GDM1 (cell line): ENCODE measurements at regions not wholly inside any gene's neighbourhood (a gene's known extent, or its start where the extent isn't known, plus 50 kb on each side); places are given as distances from the start of the nearest gene placed in this dataset.

Experiments used
- DNase-seq: peaks from one replicate; lab custom pipeline; 2025; lab: John Stamatoyannopoulos, UW

DNA sequence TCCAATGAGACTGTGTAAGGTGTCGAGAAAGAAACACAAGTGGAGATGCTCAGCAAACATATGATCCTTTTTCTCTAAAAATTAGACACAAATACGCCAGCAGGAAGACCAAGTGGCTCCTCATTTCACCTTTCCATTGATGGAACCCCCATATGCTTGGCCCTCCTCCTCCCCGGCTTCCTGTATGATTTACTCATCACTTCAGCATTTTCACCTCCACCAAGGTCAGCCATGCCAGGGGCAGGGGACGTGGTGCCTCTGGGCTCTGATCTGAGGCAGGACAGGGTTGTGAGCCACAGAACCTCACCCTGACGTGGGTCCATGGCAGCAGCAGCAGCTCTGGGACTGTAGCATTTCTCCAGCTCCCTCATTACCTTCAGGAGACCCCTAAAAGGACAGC, 116.8 kb upstream of the PFKP start:
- no peak for DNase-seq

DNA sequence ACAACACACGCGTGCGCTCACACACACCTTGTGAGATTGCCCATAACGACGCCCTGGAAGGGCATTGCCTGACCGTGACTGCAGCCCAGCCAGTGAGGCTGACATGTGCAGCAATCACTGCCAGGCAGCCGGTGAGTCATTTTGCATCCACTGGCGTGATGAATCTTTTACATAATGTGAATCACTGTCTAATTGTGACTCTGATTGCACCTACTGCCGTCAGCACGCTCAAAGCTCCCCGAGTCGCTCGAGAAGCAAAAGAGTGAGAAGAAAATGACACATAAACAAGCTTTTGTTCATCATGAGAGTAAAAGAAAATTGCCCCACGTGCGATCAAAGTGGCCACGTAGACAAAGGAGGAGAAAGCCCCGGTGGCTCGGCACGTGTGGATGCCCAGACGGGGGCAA, 117.4 kb upstream of the PFKP start:
- DNase-seq, result no peak

DNA sequence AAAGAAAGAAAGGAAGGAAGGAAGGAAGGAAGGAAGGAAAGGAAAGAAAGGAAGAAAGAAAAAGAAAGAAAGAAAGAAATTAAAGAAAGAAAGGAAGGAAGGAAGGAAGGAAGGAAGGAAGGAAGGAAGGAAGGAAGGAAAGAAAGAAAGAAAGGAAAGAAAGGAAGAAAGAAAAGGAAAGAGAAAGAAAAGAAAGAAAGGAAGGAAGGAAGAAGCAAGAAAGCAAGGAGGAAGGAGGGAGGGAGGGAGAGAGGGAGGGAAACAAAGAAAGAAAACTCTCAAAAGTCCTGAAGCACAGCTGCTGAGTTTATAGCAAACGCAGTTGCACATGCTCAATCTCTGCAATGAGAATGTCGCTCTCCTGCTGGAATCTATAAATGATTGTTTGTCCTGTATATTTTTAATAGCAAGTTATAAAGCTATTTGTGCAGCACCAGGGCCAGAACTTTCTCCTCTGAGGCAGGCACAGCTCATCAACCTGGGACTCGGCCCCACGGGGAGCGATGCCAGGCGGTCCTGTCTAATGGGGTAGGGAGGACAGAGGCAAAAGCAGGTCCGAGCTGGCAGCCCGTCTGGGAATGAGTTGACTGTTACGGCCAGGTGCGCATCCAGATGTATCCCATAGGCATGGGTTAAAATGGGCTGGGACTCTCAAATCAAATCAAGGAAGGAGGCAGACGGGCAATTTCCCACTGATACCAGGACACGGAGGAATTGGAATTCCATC, 118.0 kb upstream of the PFKP start:
- DNase-seq, result no peak

DNA sequence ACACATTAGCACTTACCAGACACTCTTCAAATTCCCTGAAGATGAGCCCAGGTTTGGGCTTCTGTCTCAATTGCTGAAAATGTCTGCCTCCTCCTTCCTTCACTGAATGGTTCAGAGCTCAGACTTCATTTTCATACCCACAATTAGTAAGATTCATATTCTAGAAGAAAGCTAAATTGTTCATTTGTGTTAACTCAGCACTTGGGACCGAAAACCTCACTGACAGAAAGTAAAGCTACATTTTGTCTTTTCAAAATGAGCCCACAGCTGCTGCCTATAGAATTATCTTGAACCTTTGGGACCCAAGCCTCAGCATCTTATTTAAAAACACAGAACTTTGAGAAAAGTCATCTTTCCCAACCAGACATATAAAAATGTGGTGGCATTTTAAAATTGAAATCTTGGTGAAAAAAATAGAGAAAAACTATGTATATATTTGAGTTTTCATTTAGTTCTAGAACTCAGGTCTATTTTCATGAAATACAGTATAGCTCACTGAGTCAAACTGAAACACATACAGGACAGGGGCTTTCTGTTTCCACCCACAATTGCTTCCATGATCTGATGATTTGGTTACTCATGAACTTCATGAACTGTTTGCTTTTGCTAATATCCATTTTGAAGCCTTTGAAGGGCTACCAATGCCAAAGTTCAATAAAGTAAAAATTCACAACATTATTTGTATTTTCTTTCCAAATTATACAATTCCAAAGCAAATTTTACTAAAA, 119.1 kb upstream of the PFKP start:
- DNase-seq, result no peak

DNA sequence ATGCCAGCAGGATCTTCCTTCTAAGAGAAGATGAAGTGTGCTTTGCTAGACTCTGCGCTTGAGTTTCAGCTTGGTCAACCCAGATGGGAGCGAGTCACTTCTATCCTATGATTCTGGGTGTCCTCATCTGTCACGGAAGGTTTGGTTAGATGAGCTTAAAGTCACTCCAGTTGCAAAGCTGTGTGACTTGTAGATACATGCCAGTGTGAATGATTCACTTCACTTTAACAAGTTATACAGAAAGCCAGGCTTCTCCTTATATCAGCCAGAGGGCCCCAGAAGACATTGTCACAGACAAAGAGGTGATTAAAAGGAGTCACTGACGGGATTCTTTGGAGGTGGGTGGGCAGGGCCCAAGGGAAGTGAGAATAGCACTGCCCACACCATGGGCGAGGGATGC, 122.6 kb upstream of the PFKP start:
- no peak for DNase-seq

DNA sequence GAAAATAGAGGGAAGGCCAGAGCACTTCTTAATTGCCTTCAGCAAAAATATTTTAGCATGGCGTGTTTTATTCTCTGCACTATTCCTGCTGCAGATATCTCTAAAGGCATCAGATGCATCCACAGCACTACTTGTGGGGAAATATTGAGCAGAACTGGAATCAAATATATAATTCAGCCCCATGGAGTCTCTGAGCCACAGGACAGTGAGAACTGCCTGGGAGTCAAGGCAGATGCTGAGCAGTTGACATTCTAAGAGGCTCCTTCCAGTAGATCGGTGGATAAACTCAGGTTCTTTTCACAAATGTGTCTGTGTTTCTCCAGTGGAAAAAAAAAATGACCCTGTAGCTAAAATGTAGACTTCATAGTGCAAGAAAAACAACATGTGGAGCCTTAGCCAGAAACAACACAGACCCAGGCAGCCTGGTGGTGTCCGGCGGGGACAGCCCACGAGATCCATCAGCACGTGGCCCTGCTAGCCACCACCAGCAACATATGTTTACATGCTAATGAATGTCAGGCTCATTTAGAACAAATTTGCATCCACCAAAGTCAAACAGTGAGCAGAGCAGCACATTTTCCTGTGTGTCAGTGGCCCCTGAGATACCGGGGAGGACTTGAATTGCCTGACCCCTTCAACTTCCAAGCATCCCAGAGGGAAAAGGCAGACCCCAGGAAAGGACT, 123.3 kb upstream of the PFKP start:
- no peak for DNase-seq

DNA sequence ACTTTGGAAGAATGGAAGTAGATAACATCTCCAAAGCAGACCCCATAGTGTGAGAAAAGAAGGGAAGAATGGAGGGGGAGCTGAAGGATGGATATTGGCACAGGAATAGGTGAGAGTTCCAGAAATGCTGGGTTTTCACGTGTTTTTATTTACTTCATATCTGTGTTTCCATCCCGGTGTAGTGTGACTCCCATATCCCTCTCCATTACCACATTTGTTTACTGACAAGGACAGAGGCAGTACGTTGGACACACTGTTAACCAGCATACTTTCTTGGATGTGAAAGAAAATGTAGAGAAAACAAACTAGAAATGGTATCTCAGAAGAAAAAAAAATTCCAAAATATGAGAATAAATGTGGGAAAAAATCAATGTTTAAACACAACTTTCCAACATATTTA, 124.4 kb upstream of the PFKP start:
- no peak for DNase-seq

DNA sequence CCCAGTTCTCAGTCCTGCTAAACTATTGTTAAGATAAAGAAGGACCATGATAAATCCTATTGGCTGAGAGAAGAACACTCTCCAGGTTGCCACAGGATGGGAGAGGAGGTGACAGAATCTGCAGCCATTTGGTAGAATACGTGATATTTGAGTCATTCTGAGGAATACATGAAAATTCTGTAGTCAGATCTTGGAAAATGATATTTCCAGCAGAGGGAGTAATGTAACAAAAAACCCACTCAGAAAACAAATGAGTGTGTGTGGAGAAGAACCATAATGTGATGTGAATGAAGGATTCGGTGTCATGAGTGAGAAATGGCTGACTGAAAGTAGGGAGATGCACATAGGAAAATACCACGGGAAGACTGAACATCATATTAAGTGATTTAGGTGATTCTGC, 128.5 kb upstream of the PFKP start:
- DNase-seq, result no peak

DNA sequence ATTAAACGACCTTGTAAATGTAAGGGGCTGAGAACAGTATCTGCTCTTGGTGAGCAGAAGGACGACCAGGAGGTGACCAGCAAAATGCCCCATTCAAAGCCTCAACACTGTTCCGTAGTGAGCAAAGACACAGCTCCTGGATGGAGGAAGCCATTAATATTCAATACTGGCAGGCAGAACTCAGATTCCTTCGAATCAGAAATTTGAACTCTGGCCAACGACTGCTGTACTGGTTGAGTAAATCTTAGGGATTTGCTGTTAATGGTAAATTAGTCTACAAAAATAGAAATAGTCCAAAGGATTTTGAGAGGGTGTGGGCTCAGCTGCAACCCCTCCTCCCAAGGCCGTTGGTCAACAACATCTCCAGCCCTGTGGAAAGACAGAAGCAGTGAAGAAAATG, 130.5 kb upstream of the PFKP start:
- no peak for DNase-seq

DNA sequence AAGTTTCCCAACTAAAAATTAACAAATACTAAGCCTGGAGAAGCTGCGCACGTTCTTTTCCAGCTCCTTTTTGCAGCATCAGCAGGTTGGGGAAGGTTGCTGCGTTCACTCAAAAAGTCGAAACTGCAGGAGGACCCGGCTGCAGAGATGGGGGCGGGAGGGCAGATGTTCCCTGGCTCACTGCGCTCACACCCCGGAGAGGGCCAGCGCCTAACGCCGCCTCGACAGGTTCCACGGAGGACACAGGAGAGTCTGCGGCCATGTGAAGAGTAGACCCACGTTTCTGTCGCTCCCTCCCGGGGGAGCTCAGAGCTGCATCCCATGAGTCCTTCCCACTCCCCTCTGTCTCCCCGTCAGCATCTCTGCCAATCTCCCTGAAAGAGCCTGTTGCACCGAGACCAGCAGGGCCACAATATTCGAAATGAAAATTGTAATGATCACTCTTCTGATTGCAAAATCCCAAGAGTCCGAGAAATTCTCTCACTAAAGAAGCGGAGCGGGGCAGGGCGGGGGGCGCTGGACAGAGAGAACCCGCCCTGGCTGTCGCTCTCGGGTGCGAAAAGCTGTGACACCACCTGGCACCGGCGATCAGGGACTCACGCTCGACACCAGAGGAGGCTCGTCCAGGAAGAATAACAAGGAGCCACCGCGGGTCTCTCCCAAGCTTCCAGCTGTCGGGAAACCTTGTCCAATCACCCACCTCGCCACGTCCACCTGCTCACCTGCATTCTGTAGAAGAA, 131.5 kb upstream of the PFKP start:
- DNase-seq, result no peak

DNA sequence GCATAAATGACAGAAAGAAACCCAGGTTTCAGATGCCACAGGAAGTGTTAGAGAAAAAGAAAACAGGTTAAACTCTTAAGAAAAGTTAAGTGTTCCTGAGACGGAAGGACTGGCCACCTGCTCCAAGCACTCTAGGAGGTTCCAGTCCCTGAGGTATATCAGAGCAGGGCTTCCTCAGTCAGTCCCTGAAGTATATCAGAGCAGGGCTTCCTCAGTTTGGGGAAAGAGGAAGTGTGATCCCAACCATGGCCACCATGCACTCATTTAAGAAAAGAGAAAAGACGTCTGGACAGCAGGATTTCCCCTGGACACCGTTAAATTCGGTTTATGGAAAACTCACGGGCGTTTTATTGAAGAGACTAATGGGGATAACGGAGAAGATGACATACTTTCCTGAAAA, 133.4 kb upstream of the PFKP start:
- no peak for DNase-seq

DNA sequence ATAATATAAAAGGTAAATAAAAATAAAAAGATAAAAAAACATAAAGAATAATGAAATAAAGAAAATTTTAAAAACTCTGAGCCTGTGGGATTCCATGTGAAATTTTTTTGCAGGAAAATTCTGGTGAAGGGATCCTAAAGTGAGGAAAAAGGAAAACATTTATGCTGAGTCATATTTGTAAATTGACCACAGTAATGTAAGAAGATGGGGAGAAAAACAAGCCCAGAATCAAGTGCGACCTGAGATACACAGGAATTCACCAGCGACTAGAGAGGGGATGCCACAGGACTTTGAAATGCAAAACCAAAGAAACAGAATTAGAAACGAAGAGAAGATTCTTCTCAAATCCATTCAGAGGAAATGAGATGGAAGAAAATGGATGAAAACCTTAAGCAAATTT, 133.8 kb upstream of the PFKP start:
- no peak for DNase-seq

DNA sequence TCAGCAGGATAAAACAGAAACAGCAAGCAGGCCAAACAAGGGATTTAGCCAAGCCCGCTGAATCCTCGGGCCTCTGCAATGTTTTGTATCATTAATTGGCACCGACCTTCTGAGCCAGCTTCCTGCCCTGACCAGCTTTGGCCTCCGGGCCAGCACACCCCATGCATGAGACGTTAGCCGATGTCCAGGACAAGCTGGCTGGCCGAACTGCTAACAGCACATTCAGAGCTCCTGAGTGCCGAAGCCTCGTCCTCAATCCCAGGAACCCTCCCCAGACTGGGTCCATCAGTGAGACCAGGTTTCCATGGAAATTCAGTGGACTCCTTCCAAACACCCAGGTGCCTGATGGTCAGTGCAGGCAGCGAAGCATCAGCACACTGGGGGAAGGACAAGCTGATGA, 134.3 kb upstream of the PFKP start:
- no peak for DNase-seq

DNA sequence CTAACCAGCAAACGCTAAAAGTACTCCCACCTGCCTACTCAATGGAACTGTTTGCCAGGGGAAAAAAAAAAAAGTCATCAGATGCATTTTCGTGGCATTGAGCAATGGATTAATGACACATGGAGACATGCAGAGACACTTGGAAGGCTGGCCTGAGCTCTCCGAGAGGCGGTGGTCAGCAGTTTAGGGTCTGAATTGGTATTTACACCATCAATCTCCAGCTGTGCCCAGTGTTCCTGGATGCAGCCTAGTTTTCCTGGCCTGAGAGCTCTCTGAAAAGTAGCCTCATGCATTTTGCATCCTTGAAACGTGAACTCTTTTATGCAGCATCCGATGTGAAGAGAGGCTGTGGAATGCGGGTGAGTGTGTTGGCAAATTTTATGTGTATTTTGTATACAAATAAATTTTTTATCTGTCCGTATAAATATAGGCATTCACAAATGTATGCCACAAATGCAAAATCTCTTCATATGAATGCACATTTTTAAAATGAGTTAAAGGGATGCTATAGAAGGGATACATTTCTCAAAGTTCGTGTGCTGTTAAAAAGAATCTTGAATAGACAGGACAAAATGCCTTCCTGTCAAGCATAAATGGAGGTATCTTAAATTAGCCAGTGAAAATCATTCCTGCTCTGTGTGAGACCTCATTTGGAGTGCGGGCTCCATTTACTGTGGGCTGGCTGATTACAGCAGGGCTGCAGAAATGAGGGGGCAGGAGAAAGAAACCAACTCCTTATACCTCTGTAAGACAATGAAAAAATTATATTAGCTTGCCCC, 137.7 kb upstream of the PFKP start:
- DNase-seq, result no peak

DNA sequence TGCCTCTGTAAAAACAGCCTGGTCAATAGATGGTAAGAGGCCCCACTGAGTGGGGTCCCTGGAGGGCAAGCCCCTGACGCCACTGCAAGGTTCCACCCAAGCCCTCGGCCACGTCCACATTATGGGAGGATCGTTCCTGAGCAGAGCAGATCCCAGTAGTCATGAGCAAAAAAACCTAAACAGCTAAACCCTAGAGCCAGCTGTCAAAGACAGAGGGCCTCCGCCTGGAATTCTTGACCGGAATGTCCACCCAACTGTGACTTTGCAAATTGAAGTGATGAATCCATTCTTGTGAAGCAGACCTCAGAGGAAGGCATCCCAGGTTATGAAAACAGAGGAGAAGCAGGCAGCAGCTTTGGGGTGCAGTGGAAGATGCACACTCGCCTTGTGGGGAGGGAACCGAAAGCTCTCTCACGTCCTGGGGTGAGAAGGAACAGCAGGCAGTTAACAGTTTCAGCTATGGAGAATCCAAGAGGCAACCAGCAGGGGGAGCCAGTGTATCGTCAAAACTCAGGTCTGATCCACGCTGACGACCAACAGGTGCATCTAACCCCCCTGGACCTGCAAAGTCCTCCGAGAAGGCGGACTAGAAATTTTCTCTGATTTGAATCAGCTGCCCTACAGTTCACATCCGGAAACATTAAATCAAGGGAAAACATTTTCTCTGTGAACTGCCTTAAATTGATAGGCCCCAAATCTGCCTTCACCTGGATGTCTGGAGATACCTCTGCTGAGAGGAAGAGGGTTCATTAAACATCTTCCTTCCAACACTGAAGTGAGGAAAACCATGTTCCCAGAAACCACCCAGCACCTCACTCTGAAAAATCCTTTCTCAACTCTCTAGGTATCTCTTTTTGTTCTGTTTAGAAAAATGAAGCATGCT, 139.1 kb upstream of the PFKP start:
- peak; percentile 48 for DNase-seq

DNA sequence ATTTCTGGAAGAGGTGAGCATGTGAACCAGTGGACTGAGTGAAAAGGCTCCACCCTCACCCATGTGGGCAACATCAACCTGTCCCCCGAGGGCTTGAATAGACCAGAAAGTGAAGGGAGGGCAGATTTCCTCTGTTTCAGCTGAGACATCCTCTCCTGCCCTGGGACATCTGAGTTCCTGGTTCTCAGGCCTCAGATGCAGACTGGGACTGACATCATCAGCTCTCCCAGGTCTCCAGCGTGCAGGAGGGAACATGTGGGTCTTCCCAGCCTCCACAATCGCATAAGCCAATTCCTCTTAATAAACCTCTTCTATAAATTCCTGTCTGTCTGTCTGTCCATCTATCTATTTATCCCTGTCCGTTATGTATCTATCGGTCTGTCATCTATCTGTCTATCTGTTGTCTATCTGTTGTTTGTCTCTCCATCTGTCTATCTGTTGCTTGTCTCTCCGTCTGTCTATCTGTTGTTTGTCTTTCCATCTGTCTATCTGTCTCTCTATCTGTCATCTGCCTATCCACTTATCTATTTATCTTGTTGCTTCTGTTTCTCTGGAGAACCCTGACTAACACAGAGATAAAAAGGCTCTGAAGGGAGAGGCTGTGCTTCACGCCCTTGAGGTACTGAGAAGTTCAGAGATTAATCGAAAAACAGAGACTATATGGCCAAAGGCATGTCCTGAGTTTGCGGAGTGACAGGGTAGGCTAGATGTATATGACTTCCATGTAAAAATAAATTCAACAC, 140.3 kb upstream of the PFKP start:
- no peak for DNase-seq

DNA sequence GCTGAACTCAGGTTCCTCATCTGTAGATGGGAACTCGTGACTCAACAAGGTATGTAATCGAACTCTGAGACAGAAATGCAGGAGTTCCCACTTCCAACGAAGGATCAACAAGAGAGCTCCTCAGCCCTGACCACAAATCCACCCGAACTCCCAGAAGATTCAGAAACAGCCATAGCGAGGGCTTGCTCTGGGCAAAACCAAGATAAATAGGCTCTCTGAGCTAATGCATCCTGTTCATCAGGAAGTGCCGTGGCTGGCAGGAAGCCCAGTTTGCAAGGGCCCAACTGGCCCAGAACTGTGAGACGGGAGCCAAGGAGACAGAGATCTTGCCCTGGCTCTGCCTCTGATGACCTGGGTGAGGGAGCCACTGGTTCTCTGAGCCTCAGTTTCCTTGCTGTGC, 141.7 kb upstream of the PFKP start:
- peak; percentile 42 for DNase-seq

DNA sequence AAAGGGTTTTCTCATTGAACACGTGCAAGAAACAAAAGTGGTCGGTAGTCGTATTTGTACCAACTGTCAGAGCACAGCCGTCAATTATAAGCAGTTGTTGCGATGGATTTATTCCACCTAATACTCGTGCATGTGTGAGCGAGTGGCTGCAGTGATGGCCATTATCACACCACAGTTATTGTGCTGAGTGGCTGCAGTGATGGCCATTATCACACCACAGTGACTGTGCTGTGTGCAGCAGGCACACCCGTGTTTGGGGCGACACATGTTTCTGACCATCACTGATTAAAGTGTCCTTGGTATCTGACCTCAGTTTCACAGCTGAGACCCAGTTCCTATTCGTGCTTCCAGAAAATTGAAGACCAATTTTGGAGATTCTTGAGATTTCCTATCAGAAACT, 142.9 kb upstream of the PFKP start:
- DNase-seq, result no peak

DNA sequence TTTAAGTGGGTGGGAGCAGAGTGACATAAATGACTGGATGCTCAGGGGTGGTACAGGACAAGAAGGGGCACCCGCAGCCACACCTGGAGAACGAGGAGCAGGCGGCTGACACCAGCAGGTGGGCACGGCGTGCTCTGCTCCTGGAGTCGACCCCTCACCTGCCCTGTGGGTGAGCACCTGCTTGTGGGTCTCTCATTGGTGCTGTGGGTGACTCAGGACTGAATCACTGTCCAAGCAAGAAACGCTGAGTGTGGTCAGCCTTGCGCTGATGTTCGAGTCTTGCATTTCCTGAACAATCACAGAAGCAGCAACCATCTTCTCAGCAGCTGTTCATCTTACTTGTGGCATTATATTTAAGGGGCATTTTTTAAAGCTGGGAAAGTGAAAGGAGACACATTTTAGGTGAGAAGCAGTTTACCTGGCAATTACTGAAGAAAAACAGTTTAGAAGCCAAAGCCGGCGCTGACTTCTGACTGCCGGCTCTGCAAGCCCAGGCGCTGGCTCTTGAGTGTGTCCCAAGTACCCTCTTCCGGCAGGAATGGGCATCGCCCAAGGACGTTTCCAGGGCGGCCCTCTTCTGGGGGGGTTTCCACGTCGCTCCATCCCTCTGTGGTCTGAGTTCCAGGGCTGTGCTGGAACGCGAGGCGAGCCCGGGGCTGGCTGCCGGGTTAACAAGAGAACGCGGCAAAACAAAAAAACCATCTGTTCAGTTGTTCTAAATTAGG, 145.2 kb upstream of the PFKP start:
- DNase-seq, result no peak
